GM21390 (cell line): ENCODE measurements at regions not wholly inside any gene's neighbourhood (a gene's known extent, or its start where the extent isn't known, plus 50 kb on each side); places are given as distances from the start of the nearest gene placed in this dataset.
"Not testable (repeated sequence)": the region's sequence is repeated elsewhere in the genome, so short reads cannot be mapped to it uniquely, and the experiment has no call there.

Experiments used
- ATAC-seq: cut with Tn5 transposase; IDR thresholded peaks from one replicate; pipeline ENCODE4 v1.9.1; 2021; ENCODE audit not compliant: unreplicated experiment

DNA sequence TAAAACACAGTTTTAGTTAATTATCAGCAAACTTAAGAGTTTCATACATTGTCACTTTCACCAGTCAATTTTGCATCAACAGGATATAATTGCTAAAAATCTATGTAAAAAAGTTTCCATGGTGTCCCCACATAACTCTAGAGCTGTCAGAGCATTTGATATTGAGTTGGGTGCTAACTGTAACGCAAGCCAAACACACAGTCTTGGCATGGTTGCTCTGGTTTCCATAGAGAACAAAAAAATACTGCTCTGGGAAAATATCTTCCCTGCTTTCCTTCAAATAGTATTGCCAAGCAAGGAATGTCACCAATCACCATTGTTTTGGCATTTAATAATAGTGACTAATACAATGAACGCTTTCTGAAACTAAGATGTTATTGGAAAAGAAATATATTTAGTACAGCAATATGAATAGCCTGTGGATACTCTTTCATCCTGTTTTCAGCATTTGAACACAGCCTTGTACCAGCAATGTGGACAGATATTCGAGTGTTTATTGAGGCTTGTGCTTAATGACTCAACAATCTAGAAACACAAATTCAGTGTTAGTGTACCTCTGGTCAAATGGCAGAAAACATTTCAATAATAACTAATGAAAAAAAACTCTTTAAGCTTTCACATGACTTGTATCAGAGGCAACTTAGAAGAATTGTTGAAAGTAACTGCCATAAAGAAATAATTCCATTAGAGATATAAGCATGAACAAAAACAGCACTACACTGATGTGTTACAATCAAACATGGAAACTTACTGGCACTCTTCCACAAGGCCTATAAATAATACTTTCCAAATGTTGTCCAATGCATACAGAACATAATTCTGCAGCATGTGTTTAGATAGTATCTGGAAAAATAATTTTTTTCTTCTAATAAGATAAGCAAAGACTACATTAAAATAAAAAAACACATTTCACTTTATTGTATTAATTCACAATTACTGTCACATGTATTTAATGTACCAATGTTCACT is 1469.5 kb upstream of the CELF2 start:
- no peak for ATAC-seq

DNA sequence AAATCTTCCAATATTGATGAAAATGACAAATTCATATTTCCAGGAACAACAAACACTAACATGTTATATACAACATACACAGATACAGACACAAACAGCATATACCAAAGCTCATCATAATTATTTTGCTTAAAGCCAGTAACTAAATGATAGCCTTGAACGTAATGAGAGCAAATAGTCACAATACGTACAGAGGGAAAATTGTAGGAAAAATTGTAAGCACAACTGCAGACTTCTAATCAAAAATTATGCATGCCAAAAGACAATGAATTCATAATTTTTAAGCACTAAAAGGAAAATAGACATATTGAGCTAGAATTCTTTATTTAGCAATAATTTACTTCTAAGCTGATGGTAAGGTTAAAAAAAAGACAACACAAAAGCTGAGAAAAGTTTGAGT is 1466.9 kb upstream of the CELF2 start:
- ATAC-seq = no peak

DNA sequence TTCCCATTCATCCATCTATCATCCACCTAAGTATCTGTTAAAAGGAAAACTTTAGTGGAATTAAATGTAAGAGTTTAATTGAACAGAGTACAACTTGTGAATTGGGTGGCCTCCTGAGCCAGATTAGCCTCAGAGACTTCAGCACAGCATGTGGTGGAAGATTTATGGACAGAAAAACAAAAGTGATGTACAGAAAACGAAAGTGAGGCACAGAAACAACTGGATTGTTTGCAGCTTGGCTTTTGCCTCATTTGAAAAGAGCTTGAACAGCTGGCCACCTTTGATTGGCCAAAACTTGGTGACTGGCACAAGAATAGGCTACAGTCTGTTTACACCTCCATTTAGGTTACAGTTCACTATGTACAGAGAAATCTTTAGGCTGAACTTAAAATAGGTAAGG is 1463.4 kb upstream of the CELF2 start:
- ATAC-seq = no peak

DNA sequence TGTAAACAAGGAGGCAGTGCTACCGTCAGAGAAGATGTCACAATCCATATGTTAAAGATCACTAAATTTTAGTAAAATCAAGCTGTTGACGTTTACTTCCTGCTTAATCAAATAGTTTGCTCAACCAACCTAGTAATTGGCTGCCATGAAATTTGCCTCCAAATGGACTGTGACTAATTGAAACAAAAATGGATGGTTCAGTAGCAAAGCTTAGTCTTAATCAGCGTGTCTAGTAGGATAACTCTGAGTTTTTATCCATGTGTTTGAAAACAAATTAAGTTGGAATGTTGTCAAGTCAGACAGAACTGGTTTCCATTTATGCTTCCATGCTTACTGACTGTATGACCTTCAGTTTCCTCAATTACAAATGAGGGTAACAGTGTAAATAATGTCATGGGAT is 1456.7 kb upstream of the CELF2 start:
- no peak for ATAC-seq

DNA sequence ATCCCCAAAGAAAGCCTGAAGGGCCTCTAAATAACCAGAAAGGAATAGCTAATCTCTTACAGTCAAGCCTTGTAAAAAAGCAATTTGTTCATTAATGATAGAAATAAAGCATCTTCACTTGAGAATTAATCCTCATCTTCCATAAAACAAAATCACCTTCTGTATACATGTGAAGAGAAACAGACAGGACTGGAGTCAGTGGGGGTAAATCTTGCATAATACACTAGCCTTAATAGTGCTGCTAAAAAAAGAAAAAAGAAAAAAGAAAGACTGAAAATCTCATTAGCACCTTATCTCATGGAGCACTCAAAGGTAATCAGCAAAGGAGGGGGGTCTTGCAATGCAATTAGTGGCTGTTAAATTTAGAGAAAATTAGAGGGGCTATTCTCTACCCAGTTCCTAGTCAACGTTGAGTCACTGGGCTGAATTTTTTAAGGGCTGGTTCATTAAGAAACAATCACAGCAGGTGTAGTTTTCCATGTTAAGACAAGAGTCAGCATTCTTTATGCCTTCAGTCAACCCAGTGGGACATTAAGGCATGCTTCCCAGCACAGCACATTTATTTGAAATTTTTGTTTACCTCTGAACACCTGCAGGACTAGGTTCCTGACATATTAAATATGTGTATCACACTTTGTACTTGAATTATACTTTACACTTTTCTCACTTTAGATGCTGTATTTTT is 1455.7 kb upstream of the CELF2 start:
- no peak for ATAC-seq

DNA sequence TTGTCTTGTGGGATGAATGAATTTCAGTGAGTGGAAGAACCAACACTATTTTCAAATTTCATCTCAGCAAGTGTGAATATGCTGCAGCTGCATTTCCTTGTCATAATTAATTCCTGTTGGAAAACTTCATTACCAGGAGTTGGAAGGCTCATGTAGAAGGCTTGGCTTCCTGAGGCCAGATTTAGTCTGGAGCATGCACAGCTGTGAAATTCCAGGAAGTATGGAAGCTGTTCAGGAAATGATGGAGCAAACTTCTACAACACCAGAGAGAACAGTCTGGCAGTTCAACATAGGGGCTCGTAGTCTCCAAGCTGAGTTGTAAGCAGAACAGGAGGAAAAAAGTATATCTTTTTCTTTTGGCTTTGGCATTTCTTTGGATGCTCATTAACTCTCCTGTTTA is 1439.9 kb upstream of the CELF2 start:
- no peak for ATAC-seq

DNA sequence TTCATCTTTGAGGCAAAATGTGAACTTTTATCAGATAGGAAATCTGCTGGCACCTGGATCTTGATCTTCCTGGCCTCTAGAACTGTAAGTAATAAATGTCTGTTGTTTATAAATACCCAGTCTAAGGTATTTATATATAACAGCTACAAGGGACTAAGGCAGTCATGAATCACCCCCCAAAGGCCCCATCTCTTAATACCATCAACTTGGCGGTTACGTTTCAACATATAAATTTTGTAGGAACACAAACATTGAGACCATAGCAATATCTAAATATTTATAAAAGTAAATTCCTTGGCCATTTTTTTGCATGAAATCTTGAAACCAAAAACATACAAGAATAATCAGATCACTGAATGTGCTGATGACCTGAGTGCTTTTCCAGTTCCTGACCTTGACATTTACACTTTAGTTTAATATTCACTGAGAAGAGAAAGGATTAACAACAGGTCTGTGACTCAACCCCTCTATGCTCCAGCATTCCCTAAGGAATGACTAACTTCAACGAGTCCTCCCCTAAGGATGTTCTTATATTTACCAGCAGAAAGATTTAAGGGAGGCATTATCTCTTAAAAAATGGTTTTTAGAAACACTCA is 1438.5 kb upstream of the CELF2 start:
- no peak for ATAC-seq

DNA sequence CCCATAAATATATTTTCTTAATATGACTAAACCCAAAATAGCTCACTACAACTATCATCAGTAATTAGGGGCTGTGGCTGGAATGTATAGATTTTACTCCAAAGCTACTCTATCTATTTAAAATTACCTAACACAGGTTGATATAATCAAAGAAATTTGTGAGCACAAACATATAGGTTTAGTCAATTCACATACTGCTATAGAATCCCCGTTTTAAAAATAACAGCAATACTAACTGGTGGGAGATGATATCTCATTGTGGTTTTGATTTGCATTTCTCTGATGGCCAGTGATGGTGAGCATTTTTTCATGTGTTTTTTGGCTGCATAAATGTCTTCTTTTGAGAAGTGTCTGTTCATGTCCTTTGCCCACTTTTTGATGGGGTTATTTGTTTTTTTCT is 1434.9 kb upstream of the CELF2 start:
- ATAC-seq = not testable (repeated sequence)

DNA sequence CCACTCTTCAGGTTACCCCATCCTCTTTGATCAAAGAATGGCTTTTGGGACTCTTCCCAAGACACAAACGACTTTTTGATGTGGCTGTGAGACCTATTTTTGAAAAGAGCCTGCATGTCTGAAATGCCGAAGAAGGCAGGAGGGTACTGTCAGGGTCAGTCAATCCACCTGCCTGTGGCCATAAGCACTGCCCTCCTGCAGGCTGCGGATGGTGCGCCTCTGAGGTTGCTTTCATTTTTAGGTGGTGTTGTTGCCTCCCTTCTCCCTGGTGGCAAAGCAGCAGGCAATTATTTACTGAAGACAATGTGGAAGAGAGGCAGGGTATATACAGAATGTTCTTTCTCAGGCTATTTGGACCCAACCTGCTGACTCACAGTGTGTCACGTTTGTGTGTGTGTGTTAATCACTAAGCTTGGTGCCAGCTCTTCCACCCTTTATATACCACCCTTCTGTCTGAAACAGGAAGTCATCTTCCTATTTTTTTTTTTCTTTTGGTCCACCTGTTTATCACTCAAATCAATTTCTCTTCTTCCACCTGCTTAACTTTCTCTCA is 1421.2 kb upstream of the CELF2 start:
- ATAC-seq = no peak

DNA sequence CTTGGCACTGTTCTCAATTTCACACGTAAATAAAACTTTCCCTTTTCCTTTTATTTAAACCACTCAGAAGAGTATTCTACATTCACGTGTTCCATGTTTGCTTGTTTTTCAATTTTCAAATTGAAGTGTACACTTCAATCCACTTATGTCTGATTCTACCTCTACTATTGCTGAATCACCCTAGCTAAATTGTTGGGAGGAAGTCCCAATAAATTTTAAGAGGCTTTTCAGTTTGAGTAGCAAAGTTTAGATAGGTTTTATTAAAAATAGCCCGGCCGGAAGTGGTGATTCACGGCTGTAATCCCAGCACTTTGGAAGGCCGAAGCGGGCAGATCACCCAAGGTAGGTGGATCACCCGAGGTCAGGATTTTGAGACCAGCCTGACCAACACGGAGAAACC is 1414.7 kb upstream of the CELF2 start:
- no peak for ATAC-seq

DNA sequence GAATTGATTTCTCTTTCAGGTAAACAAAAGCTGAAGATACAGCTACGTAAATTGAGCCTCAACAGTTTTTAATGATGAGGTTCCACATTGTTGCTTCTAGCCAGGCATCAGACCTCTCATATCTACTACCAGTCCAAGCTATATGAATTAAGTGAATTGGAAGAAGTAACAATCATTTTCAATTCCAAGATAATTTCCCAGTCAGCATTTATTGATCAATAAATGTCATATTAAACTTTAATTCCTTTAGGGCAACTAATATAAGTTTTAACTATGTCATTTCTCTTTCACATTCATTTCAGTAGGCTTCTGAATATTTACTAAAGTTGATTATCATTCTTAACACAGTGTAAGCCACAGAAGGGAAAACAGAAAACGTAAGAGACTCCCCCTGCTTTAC is 1413.7 kb upstream of the CELF2 start:
- no peak for ATAC-seq

DNA sequence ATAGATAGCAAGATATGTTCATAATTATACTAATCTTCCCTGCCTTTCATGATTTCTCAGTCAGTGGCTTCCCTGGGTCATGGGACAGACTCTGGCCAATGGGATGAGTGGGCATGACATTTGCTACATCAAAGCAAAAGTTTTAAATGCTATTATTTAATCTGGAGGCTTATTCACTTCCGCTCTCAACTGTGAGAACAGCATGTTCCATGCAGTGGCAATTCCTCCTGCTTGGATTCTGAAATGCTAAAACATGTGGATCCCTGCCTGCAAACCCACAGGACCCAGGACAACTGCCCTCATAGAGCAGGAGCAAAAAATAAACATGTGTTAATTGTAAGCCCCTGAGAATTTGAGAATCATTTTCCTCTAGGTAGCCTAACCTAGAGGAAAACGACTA is 1412.4 kb upstream of the CELF2 start:
- no peak for ATAC-seq

DNA sequence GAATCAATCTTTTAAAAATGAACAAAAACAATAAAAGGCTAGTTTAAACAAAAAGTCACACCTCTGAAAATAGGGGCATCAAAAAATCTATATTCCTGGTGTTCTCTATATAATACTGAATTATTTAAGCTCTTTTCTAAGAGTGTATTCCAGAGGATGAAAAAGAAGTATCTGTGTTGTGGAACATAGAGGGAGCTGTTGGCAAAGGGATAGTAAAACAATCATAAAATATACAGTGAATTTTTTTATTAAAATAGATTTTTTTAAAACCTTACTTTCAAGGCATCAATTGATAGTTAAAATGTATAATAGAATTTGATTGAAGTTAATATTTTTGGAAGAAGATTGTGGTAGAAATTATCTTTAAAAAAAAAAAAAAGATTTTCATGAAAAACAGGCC is 1409.1 kb upstream of the CELF2 start:
- no peak for ATAC-seq

DNA sequence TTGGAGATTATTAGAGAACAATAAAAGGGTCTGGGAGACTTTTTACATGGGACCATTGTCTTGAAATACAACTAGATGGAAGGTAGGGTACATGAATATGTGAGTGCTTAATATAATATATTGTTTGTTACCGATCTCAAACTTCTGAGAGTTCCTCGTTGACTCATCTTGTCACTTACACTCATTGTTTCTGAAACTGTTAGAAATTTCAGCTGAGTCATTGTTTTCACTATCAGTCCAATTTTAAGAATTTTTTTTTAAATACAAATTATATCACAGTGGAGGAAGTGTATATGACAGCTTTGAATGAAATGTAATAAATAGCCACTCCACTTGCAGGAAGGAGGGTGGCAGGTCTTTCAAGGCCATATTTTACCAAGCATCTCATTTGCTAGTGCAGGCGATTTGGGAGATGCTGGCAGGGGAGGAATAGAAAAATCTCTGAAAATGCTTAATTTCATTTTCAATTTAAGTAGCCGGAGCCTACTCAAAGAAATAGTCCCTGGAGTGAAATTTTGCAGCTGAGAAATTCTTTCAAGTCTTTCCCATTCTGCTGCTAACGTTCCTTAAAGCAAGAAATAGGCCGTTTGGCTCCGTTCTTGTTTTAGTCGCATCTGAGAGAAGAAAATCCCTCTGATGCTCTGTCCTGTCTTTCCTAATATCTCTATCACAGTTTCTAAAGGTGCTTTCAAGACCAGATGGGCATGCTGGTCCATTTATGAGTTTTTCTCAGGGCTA is 1404.2 kb upstream of the CELF2 start:
- ATAC-seq = peak; percentile 88

DNA sequence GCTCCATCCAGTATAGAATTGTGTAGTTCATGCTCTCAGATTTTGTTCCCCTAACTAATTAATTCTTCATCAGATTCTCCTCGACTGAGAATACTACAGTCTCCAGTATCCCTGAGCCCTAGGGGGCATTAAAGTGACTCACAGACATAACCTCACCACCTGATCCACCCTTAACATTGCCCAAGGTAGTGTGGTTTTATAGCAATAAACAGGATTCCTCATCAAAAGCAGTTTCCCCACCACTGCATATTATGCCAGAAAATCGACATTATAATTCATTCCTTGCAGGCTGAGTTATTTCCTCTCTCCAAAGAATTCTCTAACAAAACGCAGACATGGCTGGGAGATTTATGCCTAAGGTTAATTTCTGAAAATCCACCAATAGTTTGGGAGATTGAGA is 1402.5 kb upstream of the CELF2 start:
- no peak for ATAC-seq

DNA sequence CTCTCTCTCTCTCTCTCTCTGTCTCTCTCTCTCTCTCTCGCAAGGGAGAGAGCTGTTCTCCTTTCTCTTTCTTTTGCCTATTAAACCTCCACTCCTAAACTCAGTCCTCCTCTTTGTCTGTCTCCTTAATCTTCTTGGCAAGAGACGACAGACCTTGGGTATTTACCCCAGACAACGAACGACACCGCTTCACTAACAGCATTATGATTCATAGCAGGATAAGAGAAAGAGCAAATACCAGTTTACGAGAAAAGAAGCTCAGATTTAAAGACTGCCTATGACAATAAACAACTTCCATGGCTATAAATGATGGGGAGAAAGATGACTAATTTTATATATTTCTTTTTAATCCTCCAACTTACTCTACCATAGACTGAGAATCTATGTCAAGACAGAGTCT is 1396.5 kb upstream of the CELF2 start:
- ATAC-seq = no peak

DNA sequence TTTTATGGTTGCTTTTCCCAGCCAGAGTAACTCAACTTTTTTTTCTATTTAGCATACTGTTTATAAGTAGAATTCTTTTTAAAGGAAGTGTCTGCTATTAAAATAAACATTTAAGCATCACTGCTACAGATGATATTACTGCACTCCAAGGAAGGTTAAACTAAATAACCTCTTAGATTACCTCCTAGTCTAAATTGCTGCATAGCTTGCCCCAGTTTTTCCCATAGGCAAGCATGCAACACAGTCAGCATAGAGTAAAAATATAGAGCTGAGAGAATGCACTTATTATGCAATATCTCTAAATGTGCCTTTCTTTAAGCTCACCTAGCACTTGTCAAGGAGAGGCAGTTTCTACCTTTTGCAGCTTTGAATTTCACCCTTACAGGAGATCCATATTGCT is 1392.4 kb upstream of the CELF2 start:
- ATAC-seq = no peak

DNA sequence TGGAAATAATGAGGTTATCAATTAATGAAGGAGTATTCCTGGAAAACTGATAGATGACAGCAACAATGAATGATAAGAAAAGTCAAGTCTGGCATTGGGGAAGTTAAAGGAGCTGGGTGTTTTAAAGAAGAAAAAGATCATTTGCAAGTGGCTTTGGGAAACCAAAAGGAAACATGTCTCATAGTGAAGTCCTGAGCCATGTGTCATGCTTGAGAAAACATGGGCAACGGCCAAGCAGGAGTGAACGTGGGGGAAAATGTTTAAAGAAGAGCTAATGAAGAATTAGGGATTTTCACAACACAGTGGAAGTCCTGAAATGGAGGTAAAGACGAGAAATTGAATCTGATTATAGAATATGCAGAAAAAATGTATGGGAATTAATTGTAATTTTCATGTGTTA is 1383.2 kb upstream of the CELF2 start:
- ATAC-seq = no peak

DNA sequence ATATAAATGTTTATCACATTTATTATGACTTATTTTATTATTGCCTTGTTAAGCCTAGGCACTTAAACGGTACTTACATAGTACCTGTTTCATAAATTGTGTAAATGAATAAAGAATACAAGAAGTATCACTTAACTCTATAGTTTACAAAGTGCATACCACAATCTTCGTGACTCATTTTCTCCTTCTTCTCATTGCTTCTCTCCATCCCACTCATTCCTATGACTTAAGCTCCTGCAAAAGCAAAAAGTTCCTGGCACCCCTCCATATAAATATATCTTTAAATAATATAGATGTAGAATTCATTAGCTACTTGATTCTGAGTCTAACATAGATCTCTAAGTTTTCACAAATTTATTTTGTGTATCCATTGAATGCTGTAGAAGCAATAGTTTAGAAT is 1382.0 kb upstream of the CELF2 start:
- no peak for ATAC-seq

DNA sequence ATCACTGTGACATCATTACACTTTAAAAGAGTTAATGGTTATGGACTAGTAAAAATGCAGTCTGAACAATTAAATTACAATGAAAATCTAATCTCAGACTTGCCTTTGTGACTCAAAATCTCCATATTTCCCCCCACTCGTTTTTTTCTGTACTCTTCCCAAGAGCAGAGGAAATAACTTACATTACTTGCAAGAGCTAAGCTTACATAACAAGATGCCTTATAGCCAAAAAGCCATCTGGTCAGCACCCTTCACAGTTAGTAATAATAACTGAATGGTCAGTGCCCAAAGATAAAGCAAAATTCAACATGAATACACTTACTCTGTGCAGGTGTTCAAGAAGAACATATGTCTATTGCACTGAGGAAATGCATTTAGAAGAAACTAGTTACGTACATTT is 1381.5 kb upstream of the CELF2 start:
- ATAC-seq = no peak

DNA sequence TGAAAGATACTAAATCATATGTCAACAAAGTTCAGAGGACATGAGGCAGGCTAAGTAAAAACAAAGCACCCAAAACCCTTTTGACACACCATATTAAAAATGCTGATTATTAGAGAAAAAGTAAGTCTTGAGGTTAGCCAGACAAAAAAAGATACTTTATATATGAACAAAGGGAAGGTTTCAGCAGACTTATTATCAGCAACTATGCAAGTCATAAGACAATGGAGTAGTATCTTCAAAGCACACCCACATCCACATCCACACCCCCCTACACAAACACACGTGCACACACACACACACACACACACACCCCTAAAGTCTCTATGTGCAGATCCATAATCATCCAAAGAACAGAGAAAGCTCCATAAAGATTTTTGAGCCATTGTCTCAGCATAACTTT is 1373.9 kb upstream of the CELF2 start:
- ATAC-seq = no peak
